ENCODE measurements at regions not wholly inside any gene's neighbourhood (a gene's known extent, or its start where the extent isn't known, plus 50 kb on each side); places are given as distances from the start of the nearest gene placed in this dataset.

GRCh38 chr15:87522997-87523396 is 733.5 kb downstream of the NTRK3 start:
- no peaks in the 10 kb centered on the region for H3K9me3 ChIP-seq
- H3K4me3 ChIP-seq (ENCODE audit: low read depth, low read length) = no peak overlapping the region
- no peaks in the 10 kb centered on the region for H3K4me1 ChIP-seq
- DNase-seq = no peak
- TF ChIP-seq, protein P1, sequence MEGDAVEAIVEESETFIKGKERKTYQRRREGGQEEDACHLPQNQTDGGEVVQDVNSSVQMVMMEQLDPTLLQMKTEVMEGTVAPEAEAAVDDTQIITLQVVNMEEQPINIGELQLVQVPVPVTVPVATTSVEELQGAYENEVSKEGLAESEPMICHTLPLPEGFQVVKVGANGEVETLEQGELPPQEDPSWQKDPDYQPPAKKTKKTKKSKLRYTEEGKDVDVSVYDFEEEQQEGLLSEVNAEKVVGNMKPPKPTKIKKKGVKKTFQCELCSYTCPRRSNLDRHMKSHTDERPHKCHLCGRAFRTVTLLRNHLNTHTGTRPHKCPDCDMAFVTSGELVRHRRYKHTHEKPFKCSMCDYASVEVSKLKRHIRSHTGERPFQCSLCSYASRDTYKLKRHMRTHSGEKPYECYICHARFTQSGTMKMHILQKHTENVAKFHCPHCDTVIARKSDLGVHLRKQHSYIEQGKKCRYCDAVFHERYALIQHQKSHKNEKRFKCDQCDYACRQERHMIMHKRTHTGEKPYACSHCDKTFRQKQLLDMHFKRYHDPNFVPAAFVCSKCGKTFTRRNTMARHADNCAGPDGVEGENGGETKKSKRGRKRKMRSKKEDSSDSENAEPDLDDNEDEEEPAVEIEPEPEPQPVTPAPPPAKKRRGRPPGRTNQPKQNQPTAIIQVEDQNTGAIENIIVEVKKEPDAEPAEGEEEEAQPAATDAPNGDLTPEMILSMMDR (IDR thresholded peaks at IDR 0.05; ENCODE audit: low read depth, low read length) = no peak
- H3K36me3 ChIP-seq = no peaks in the 10 kb centered on the region
- H3K27me3 ChIP-seq = no peaks in the 10 kb centered on the region

GRCh38 chr15:87518957-87519356 is 737.6 kb downstream of the NTRK3 start:
- Histone ChIP-seq H3K36me3 (no peaks in the 10 kb centered on the region), H3K4me3 (ENCODE audit: low read depth, low read length) (no peak overlapping the region), H3K4me1 (no peaks in the 10 kb centered on the region), H3K27me3 (no peaks in the 10 kb centered on the region), H3K9me3 (no peaks in the 10 kb centered on the region)
- TF ChIP-seq, protein P1 (IDR thresholded peaks at IDR 0.05; ENCODE audit: low read depth, low read length) = 0 out of 2 replicates have a peak, but pooled peaks have one; percentile 7
- DNase-seq = no peak

GRCh38 chr15:87508086-87508485 is 748.5 kb downstream of the NTRK3 start:
- H3K4me3 ChIP-seq (ENCODE audit: low read depth, low read length) = no peak overlapping the region
- no peaks in the 10 kb centered on the region for H3K36me3 ChIP-seq
- no peaks in the 10 kb centered on the region for H3K9me3 ChIP-seq
- no peak for DNase-seq
- H3K27me3 ChIP-seq = no peaks in the 10 kb centered on the region
- TF ChIP-seq, protein P1 (IDR thresholded peaks at IDR 0.05; ENCODE audit: low read depth, low read length) = no peak
- no peaks in the 10 kb centered on the region for H3K4me1 ChIP-seq

GRCh38 chr15:87502173-87502572 is 754.4 kb downstream of the NTRK3 start:
- no peaks in the 10 kb centered on the region for H3K27me3 ChIP-seq
- no peak for DNase-seq
- TF ChIP-seq, protein P1 (IDR thresholded peaks at IDR 0.05; ENCODE audit: low read depth, low read length) = no peak
- H3K4me1 ChIP-seq = peaks cover 16% of the 10 kb centered on the region
- H3K36me3 ChIP-seq = no peaks in the 10 kb centered on the region
- H3K4me3 ChIP-seq (ENCODE audit: low read depth, low read length) = no peak overlapping the region
- H3K9me3 ChIP-seq = no peaks in the 10 kb centered on the region

GRCh38 chr15:87500240-87500639 is 756.3 kb downstream of the NTRK3 start:
- H3K4me1 ChIP-seq = peaks cover 16% of the 10 kb centered on the region
- no peaks in the 10 kb centered on the region for H3K9me3 ChIP-seq
- no peaks in the 10 kb centered on the region for H3K27me3 ChIP-seq
- TF ChIP-seq, protein P1 (IDR thresholded peaks at IDR 0.05; ENCODE audit: low read depth, low read length) = no peak
- DNase-seq = peak; percentile 73
- no peak overlapping the region for H3K4me3 ChIP-seq (ENCODE audit: low read depth, low read length)
- H3K36me3 ChIP-seq = no peaks in the 10 kb centered on the region

GRCh38 chr15:87498560-87498959 is 758.0 kb downstream of the NTRK3 start:
- H3K36me3 ChIP-seq = no peaks in the 10 kb centered on the region
- DNase-seq = no peak

More at GRCh38 chr15:87498560-87498959, 758.0 kb downstream of the NTRK3 start:
- Histone ChIP-seq H3K27me3 (no peaks in the 10 kb centered on the region), H3K4me1 (peaks cover 16% of the 10 kb centered on the region), H3K4me3 (ENCODE audit: low read depth, low read length) (no peak overlapping the region), H3K9me3 (no peaks in the 10 kb centered on the region)
- TF ChIP-seq, protein P1 (IDR thresholded peaks at IDR 0.05; ENCODE audit: low read depth, low read length) = no peak

All from BE2C (cell line).